CD14-positive monocyte (primary cell): ENCODE measurements at regions not wholly inside any gene's neighbourhood (a gene's known extent, or its start where the extent isn't known, plus 50 kb on each side); places are given as distances from the start of the nearest gene placed in this dataset.
A peak's percentile ranks its signal among the peaks of the same experiment; 100 is the strongest.

Experiments
- DNase-seq, 3 donors: peaks; one replicate each; pipeline ENCODE4 v3.0.0-alpha.2; 2011 to 2022
- H2AFZ ChIP-seq: 2 replicates; pipeline ENCODE4 v1.6.0; 2012; ENCODE audit warnings: mild to moderate bottlenecking, low read depth, low read length, inconsistent platforms; ENCODE audit not compliant: insufficient read depth, poor library complexity, severe bottlenecking
- H3K27ac ChIP-seq, 2 donors: 1 replicate in 1 of 2; 2 replicates in 1 of 2; pipeline ENCODE4 v1.5.1; 2012 to 2013; ENCODE audit warnings: low read length in 2 of 2, control low read depth in 1 of 2, inconsistent platforms in 1 of 2, low read depth in 1 of 2, mild to moderate bottlenecking in 1 of 2
- H3K27me3 ChIP-seq, 2 donors: one replicate each; pipeline versions ENCODE4 v1.6.0 to v1.6.1; 2011 to 2013; ENCODE audit warnings: low read length in 2 of 2; ENCODE audit not compliant: control insufficient read depth in 2 of 2, insufficient read depth in 2 of 2
- H3K36me3 ChIP-seq, 2 donors: replicated peaks in 1 of 2; 1 replicate in 1 of 2; 2 replicates in 1 of 2; pipeline versions ENCODE4 v1.5.1 to v1.6.1; 2012 to 2013; ENCODE audit warnings: low read length in 2 of 2, control low read depth in 1 of 2, inconsistent platforms in 1 of 2, mild to moderate bottlenecking in 1 of 2; ENCODE audit not compliant: insufficient read depth in 2 of 2, control insufficient read depth in 1 of 2
- H3K4me1 ChIP-seq, 2 donors: 1 replicate in 1 of 2; 2 replicates in 1 of 2; pipeline versions ENCODE4 v1.5.1 to v1.6.1; 2012 to 2013; ENCODE audit warnings: low read length in 2 of 2, control low read depth in 1 of 2, inconsistent platforms in 1 of 2, mild to moderate bottlenecking in 1 of 2, moderate library complexity in 1 of 2; ENCODE audit not compliant: insufficient read depth in 2 of 2, control insufficient read depth in 1 of 2
- H3K4me2 ChIP-seq: replicated peaks from 2 replicates; pipeline ENCODE3; 2012; ENCODE audit warnings: low read length, moderate library complexity, mild to moderate bottlenecking; ENCODE audit not compliant: poor library complexity, severe bottlenecking; ENCODE audit errors: extremely low read depth
- H3K4me3 ChIP-seq, 3 experiments: fragments of 200-600 bp in 1 of 3; sonication (generic) in 1 of 3; replicated peaks in 1 of 3; 1 replicate in 2 of 3; 2 replicates in 1 of 3; pipeline ENCODE4 v1.5.1; 2011 to 2013; ENCODE audit warnings: low read length in 3 of 3, mild to moderate bottlenecking in 3 of 3, control low read depth in 2 of 3, low read depth in 2 of 3, inconsistent platforms in 1 of 3, moderate library complexity in 1 of 3
- H3K79me2 ChIP-seq: 2 replicates; pipeline ENCODE4 v1.6.0; 2012; ENCODE audit warnings: mild to moderate bottlenecking, control low read depth, inconsistent platforms, low read length, moderate library complexity; ENCODE audit not compliant: insufficient read depth
- H3K9ac ChIP-seq: 2 replicates; pipeline ENCODE4 v1.6.0; 2017; ENCODE audit warnings: low read length, mild to moderate bottlenecking; ENCODE audit not compliant: insufficient read depth, poor library complexity, severe bottlenecking
- H3K9me3 ChIP-seq, 2 donors: replicated peaks in 1 of 2; 1 replicate in 1 of 2; 2 replicates in 1 of 2; pipeline versions ENCODE4 v1.5.1 to v1.6.1; 2012 to 2013; ENCODE audit warnings: low read length in 2 of 2, control low read depth in 1 of 2; ENCODE audit not compliant: control insufficient read depth in 1 of 2, insufficient read depth in 1 of 2
- H4K20me1 ChIP-seq: 2 replicates; pipeline ENCODE4 v1.6.0; 2012; ENCODE audit warnings: mild to moderate bottlenecking, low read length, control low read depth, moderate library complexity; ENCODE audit not compliant: insufficient read depth
- H3K27ac Mint-ChIP-seq, 7 donors: one replicate each; pipeline ENCODE4 v1.8.0; 2020; ENCODE audit warnings: mild to moderate bottlenecking in 7 of 7, mixed read lengths in 7 of 7, moderate library complexity in 6 of 7, inconsistent platforms in 2 of 7
- H3K27me3 Mint-ChIP-seq, 3 donors: one replicate each; pipeline ENCODE4 v1.8.0; 2021 to 2022; ENCODE audit warnings: low read depth in 3 of 3, mild to moderate bottlenecking in 3 of 3, mixed read lengths in 3 of 3, moderate library complexity in 3 of 3, inconsistent platforms in 1 of 3
- H3K36me3 Mint-ChIP-seq, 2 donors: one replicate each; pipeline ENCODE4 v1.8.0; 2020; ENCODE audit warnings: mixed read lengths in 2 of 2, inconsistent platforms in 1 of 2, mild to moderate bottlenecking in 1 of 2
- H3K4me1 Mint-ChIP-seq: one replicate; pipeline ENCODE4 v1.8.0; 2020; ENCODE audit warnings: mild to moderate bottlenecking, mixed read lengths
- H3K4me3 Mint-ChIP-seq, 2 donors: one replicate each; pipeline ENCODE4 v1.8.0; 2020; ENCODE audit warnings: mild to moderate bottlenecking in 2 of 2, mixed read lengths in 2 of 2, moderate library complexity in 1 of 2
- H3K9me3 Mint-ChIP-seq, 7 donors: one replicate each; pipeline ENCODE4 v1.8.0; 2020 to 2022; ENCODE audit warnings: mixed read lengths in 7 of 7, mild to moderate bottlenecking in 6 of 7, moderate library complexity in 6 of 7, inconsistent platforms in 2 of 7
- WGBS: methylation state at CpG from one replicate; pipeline ENCODE4 v1.1.5; 2013; ENCODE audit warnings: missing lambda C conversion rate; ENCODE audit not compliant: insufficient coverage; 5-methylcytosine and 5-hydroxymethylcytosine counted together
- intact Hi-C, 2 donors: fragments of 100-400 bp; cut with micrococcal nuclease; formaldehyde crosslinking; loops; one replicate each; pipeline versions ENCODE4 v1.15.0 to v1.15.1; 2023
- TF ChIP-seq, protein P1 (sequence below): fragments of 200-600 bp; IDR thresholded peaks from one replicate; pipeline ENCODE4 v1.8.0; 2022; ENCODE audit warnings: antibody characterized with exemption, mild to moderate bottlenecking

DNA sequence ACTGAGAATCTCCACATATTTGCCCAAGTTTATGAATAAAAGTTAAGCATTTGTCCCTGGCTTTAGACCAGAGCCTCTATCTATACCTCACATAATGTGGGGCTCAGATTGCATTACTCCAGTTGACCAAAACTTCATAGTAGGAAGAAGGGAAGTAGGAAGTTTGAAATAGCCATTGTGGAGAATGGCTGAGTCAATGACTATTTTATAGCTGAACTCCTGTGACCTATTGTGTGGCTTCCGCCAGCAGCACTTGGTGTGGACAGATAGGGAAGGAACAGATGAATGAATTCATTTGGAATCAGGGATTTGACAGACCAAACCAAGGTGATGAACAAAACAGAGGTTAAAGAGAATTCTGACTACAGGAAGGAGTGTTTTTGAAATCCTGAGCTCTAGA, 92.9 kb upstream of the LPAR1 start:
- Histone ChIP-seq H3K27ac (no peak overlapping the region), H4K20me1 (no peaks in the 10 kb centered on the region), H3K79me2 (no peaks in the 10 kb centered on the region), H3K4me2 (no peak overlapping the region), H3K27me3 (no peaks in the 10 kb centered on the region), H2AFZ (no peak overlapping the region), H3K36me3 (no peaks in the 10 kb centered on the region), H3K9me3 (peaks cover 9 to 13% of the 10 kb centered on the region in 2 donors), H3K4me3 (no peak overlapping the region), H3K4me1 (peaks cover 6 to 8% of the 10 kb centered on the region in 2 donors), H3K9ac (no peak overlapping the region)
- no peak overlapping the region for H3K4me3 Mint-ChIP-seq
- peaks cover 13 to 23% (median 16%) of the 10 kb centered on the region in 7 donors for H3K9me3 Mint-ChIP-seq
- 38% methylated on average over 1 of the region's 1 CpG for WGBS
- peak in 2 of 3 donors; percentile 29 to 33 for DNase-seq
- peaks cover 0 to 2% (median 2%) of the 10 kb centered on the region in 3 donors for H3K27me3 Mint-ChIP-seq
- H3K4me1 Mint-ChIP-seq: peaks cover 8% of the 10 kb centered on the region
- TF ChIP-seq, protein P1, sequence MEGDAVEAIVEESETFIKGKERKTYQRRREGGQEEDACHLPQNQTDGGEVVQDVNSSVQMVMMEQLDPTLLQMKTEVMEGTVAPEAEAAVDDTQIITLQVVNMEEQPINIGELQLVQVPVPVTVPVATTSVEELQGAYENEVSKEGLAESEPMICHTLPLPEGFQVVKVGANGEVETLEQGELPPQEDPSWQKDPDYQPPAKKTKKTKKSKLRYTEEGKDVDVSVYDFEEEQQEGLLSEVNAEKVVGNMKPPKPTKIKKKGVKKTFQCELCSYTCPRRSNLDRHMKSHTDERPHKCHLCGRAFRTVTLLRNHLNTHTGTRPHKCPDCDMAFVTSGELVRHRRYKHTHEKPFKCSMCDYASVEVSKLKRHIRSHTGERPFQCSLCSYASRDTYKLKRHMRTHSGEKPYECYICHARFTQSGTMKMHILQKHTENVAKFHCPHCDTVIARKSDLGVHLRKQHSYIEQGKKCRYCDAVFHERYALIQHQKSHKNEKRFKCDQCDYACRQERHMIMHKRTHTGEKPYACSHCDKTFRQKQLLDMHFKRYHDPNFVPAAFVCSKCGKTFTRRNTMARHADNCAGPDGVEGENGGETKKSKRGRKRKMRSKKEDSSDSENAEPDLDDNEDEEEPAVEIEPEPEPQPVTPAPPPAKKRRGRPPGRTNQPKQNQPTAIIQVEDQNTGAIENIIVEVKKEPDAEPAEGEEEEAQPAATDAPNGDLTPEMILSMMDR: no peak
- intact Hi-C loops: no loop called here
- H3K36me3 Mint-ChIP-seq: no peaks in the 10 kb centered on the region
- H3K27ac Mint-ChIP-seq: peak overlapping the region in 2 of 7 donors; percentile 1 to 4

GRCh38 chr9:111120526-111120925, 82.3 kb upstream of the LPAR1 start:
- peaks cover 0 to 2% (median 0%) of the 10 kb centered on the region in 3 donors for H3K27me3 Mint-ChIP-seq
- 98% methylated on average over 3 of the region's 4 CpGs for WGBS
- intact Hi-C loops: no loop called here
- H3K4me3 Mint-ChIP-seq: no peak overlapping the region
- peaks cover 8 to 23% (median 17%) of the 10 kb centered on the region in 7 donors for H3K9me3 Mint-ChIP-seq
- no peak overlapping the region for H3K27ac Mint-ChIP-seq
- Histone ChIP-seq H4K20me1 (no peaks in the 10 kb centered on the region), H3K4me2 (no peak overlapping the region), H3K4me3 (no peak overlapping the region), H3K4me1 (no peaks in the 10 kb centered on the region), H3K79me2 (no peaks in the 10 kb centered on the region), H3K27me3 (no peaks in the 10 kb centered on the region), H3K27ac (no peak overlapping the region), H2AFZ (no peak overlapping the region), H3K9ac (no peak overlapping the region), H3K9me3 (peaks cover 7 to 8% of the 10 kb centered on the region in 2 donors), H3K36me3 (no peaks in the 10 kb centered on the region)
- TF ChIP-seq, protein P1: no peak
- H3K36me3 Mint-ChIP-seq: peaks cover 0 to 9% of the 10 kb centered on the region in 2 donors
- peaks cover 2% of the 10 kb centered on the region for H3K4me1 Mint-ChIP-seq
- DNase-seq: no peak
